OCI-LY7 (cell line): ENCODE measurements at regions not wholly inside any gene's neighbourhood (a gene's known extent, or its start where the extent isn't known, plus 50 kb on each side); places are given as distances from the start of the nearest gene placed in this dataset.

ENCODE experiments used
- EZH2phosphoT487 ChIP-seq: fragments of 200-600 bp; sonication (generic); IDR thresholded peaks from 2 replicates; pipeline ENCODE4 v1.6.1; 2018; ENCODE audit warnings: low read depth, borderline replicate concordance, mild to moderate bottlenecking, mixed run types, antibody characterized with exemption, low read length, moderate library complexity, mixed read lengths
- TF ChIP-seq, protein P1 (sequence below): fragments of 200-600 bp; sonication (generic); conservative IDR thresholded peaks from 2 replicates; pipeline ENCODE4 v1.5.1; 2014; ENCODE audit warnings: mild to moderate bottlenecking, antibody characterized with exemption, low read length, moderate library complexity, mixed read lengths

DNA sequence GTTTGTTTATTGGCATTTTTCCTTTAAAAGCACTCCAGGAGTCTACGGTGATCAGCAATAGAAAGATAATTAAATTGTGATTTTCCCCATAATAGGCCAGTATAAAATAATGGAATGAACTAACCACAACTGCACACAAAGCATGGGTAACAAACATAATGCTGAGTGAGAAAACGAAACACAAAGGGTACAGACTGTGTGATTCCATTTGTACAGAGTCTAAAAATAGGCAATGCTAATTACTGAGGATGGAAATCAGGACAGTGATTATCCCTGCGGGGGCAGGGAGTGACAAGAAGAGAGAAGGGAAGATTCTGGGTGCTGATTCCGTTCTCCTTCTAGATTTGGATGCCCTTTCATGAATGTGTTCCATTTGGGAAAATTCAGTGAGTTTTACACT is 478.1 kb downstream of the PREX1 start:
- TF ChIP-seq, protein P1, sequence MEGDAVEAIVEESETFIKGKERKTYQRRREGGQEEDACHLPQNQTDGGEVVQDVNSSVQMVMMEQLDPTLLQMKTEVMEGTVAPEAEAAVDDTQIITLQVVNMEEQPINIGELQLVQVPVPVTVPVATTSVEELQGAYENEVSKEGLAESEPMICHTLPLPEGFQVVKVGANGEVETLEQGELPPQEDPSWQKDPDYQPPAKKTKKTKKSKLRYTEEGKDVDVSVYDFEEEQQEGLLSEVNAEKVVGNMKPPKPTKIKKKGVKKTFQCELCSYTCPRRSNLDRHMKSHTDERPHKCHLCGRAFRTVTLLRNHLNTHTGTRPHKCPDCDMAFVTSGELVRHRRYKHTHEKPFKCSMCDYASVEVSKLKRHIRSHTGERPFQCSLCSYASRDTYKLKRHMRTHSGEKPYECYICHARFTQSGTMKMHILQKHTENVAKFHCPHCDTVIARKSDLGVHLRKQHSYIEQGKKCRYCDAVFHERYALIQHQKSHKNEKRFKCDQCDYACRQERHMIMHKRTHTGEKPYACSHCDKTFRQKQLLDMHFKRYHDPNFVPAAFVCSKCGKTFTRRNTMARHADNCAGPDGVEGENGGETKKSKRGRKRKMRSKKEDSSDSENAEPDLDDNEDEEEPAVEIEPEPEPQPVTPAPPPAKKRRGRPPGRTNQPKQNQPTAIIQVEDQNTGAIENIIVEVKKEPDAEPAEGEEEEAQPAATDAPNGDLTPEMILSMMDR, result no peak
- TF ChIP-seq EZH2phosphoT487, result no peak
